ENCODE measurements at regions not wholly inside any gene's neighbourhood (a gene's known extent, or its start where the extent isn't known, plus 50 kb on each side); places are given as distances from the start of the nearest gene placed in this dataset.

GRCh38 chr9:1490341-1491232 is 440.4 kb downstream of the DMRT2 start:
- no peak for DNase-seq (ENCODE audit: low spot score)

- no peak for DNase-seq (ENCODE audit: low spot score)
These were observed 442.0 kb downstream of the DMRT2 start for GRCh38 chr9:1492156-1492555.

- no peak for DNase-seq (ENCODE audit: low spot score)
These were observed 445.3 kb downstream of the DMRT2 start for GRCh38 chr9:1495282-1496030.

- DNase-seq (ENCODE audit: low spot score) = no peak
These were observed 455.3 kb downstream of the DMRT2 start for GRCh38 chr9:1505489-1505888.

- no peak for DNase-seq (ENCODE audit: low spot score)
These were observed 460.6 kb downstream of the DMRT2 start for GRCh38 chr9:1510712-1511111.

GRCh38 chr9:1513105-1513504 is 462.9 kb downstream of the DMRT2 start:
- no peak for DNase-seq (ENCODE audit: low spot score)

- DNase-seq (ENCODE audit: low spot score) = no peak
These were observed 464.1 kb downstream of the DMRT2 start for GRCh38 chr9:1514250-1514649.

- DNase-seq (ENCODE audit: low spot score) = no peak
These were observed 464.7 kb downstream of the DMRT2 start for GRCh38 chr9:1514776-1515363.

- DNase-seq (ENCODE audit: low spot score) = no peak
These were observed 465.4 kb downstream of the DMRT2 start for GRCh38 chr9:1515557-1515956.

GRCh38 chr9:1521547-1521946 is 471.4 kb downstream of the DMRT2 start:
- no peak for DNase-seq (ENCODE audit: low spot score)

GRCh38 chr9:1522219-1522767 is 472.1 kb downstream of the DMRT2 start:
- DNase-seq (ENCODE audit: low spot score) = no peak

GRCh38 chr9:1528456-1528855 is 478.3 kb downstream of the DMRT2 start:
- DNase-seq (ENCODE audit: low spot score) = no peak

- no peak for DNase-seq (ENCODE audit: low spot score)
These were observed 480.5 kb downstream of the DMRT2 start for GRCh38 chr9:1530696-1531095.

GRCh38 chr9:1531424-1531823 is 481.3 kb downstream of the DMRT2 start:
- DNase-seq (ENCODE audit: low spot score) = no peak

- no peak for DNase-seq (ENCODE audit: low spot score)
These were observed 482.0 kb downstream of the DMRT2 start for GRCh38 chr9:1532171-1532570.

GRCh38 chr9:1535051-1535450 is 480.1 kb upstream of the SMARCA2 start:
- DNase-seq (ENCODE audit: low spot score) = no peak

GRCh38 chr9:1535599-1535998 is 479.5 kb upstream of the SMARCA2 start:
- DNase-seq (ENCODE audit: low spot score) = no peak

GRCh38 chr9:1536522-1537170 is 478.5 kb upstream of the SMARCA2 start:
- no peak for DNase-seq (ENCODE audit: low spot score)

GRCh38 chr9:1538301-1538700 is 476.8 kb upstream of the SMARCA2 start:
- DNase-seq (ENCODE audit: low spot score) = no peak

GRCh38 chr9:1539216-1539615 is 475.9 kb upstream of the SMARCA2 start:
- no peak for DNase-seq (ENCODE audit: low spot score)

- DNase-seq (ENCODE audit: low spot score) = no peak
These were observed 464.5 kb upstream of the SMARCA2 start for GRCh38 chr9:1550636-1551035.
